GF-D8 (cell line): ENCODE measurements at regions not wholly inside any gene's neighbourhood (a gene's known extent, or its start where the extent isn't known, plus 50 kb on each side); places are given as distances from the start of the nearest gene placed in this dataset.

Experiments
- DNase-seq: peaks from one replicate; lab custom pipeline; 2025; lab: John Stamatoyannopoulos, UW

GRCh38 chr22:47251911-47252310 lies 489.5 kb downstream of the TBC1D22A start:
- DNase-seq = no peak

GRCh38 chr22:47250995-47251765 lies 488.7 kb downstream of the TBC1D22A start:
- no peak for DNase-seq

- DNase-seq = no peak
Observed at GRCh38 chr22:47249370-47249928, 487.0 kb downstream of the TBC1D22A start.

- no peak for DNase-seq
Observed at GRCh38 chr22:47248925-47249324, 486.5 kb downstream of the TBC1D22A start.

GRCh38 chr22:47247579-47248240 lies 485.3 kb downstream of the TBC1D22A start:
- no peak for DNase-seq

GRCh38 chr22:47245786-47246185 lies 483.3 kb downstream of the TBC1D22A start:
- DNase-seq = no peak

- DNase-seq = no peak
Observed at GRCh38 chr22:47245286-47245685, 482.8 kb downstream of the TBC1D22A start.

- no peak for DNase-seq
Observed at GRCh38 chr22:47240116-47240515, 477.7 kb downstream of the TBC1D22A start.

GRCh38 chr22:47239474-47239860 lies 477.0 kb downstream of the TBC1D22A start:
- DNase-seq = no peak

- no peak for DNase-seq
Observed at GRCh38 chr22:47238690-47239473, 476.4 kb downstream of the TBC1D22A start.

- DNase-seq = no peak
Observed at GRCh38 chr22:47237890-47238480, 475.5 kb downstream of the TBC1D22A start.

- no peak for DNase-seq
Observed at GRCh38 chr22:47236718-47237117, 474.3 kb downstream of the TBC1D22A start.

GRCh38 chr22:47236161-47236560 lies 473.7 kb downstream of the TBC1D22A start:
- no peak for DNase-seq

GRCh38 chr22:47233316-47234243 lies 471.1 kb downstream of the TBC1D22A start:
- no peak for DNase-seq

- no peak for DNase-seq
Observed at GRCh38 chr22:47232753-47233152, 470.3 kb downstream of the TBC1D22A start.

GRCh38 chr22:47232197-47232596 lies 469.7 kb downstream of the TBC1D22A start:
- DNase-seq = no peak

GRCh38 chr22:47231759-47232158 lies 469.3 kb downstream of the TBC1D22A start:
- DNase-seq = no peak

GRCh38 chr22:47230741-47231140 lies 468.3 kb downstream of the TBC1D22A start:
- DNase-seq = no peak

- no peak for DNase-seq
Observed at GRCh38 chr22:47230251-47230650, 467.8 kb downstream of the TBC1D22A start.

GRCh38 chr22:47228767-47229166 lies 466.3 kb downstream of the TBC1D22A start:
- no peak for DNase-seq
